H1 (cell line): ENCODE measurements at regions not wholly inside any gene's neighbourhood (a gene's known extent, or its start where the extent isn't known, plus 50 kb on each side); places are given as distances from the start of the nearest gene placed in this dataset.

ENCODE experiments used
- EP300 ChIP-seq, 2 experiments: IDR thresholded peaks; 1 replicate in 1 of 2; 2 replicates in 1 of 2; pipeline ENCODE4 v1.6.1; 2011 to 2012; ENCODE audit warnings: low read depth in 2 of 2, low read length in 2 of 2, mild to moderate bottlenecking in 2 of 2, borderline replicate concordance in 1 of 2, inconsistent platforms in 1 of 2, moderate library complexity in 1 of 2
- ZNF274 ChIP-seq: IDR thresholded peaks from 2 replicates; pipeline ENCODE4 v1.7.0; 2012; ENCODE audit warnings: low read length, borderline replicate concordance; ENCODE audit errors: extremely low read depth
- TF ChIP-seq, protein P1 (sequence below), 3 experiments: IDR thresholded peaks; 1 replicate in 2 of 3; 2 replicates in 1 of 3; pipeline versions ENCODE4 v1.5.1 to v1.6.1; 2011; ENCODE audit warnings: low read length in 3 of 3, mild to moderate bottlenecking in 3 of 3, inconsistent platforms in 2 of 3, low read depth in 1 of 3, moderate library complexity in 1 of 3; ENCODE audit not compliant: insufficient read depth in 1 of 3; ENCODE audit errors: control extremely low read depth in 1 of 3

GRCh38 chr2:205885492-205886099 is 200.4 kb downstream of the INO80D start:
- no peak for TF ChIP-seq ZNF274
- TF ChIP-seq, protein P1, sequence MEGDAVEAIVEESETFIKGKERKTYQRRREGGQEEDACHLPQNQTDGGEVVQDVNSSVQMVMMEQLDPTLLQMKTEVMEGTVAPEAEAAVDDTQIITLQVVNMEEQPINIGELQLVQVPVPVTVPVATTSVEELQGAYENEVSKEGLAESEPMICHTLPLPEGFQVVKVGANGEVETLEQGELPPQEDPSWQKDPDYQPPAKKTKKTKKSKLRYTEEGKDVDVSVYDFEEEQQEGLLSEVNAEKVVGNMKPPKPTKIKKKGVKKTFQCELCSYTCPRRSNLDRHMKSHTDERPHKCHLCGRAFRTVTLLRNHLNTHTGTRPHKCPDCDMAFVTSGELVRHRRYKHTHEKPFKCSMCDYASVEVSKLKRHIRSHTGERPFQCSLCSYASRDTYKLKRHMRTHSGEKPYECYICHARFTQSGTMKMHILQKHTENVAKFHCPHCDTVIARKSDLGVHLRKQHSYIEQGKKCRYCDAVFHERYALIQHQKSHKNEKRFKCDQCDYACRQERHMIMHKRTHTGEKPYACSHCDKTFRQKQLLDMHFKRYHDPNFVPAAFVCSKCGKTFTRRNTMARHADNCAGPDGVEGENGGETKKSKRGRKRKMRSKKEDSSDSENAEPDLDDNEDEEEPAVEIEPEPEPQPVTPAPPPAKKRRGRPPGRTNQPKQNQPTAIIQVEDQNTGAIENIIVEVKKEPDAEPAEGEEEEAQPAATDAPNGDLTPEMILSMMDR (IDR thresholded peaks at IDR 0.05; ENCODE audit: control extremely low read depth in 1 of 3, insufficient read depth in 1 of 3, low read depth in 1 of 3, low read length in 3 of 3) = peak; percentile 85 to 99 (median 94)
- no peak for TF ChIP-seq EP300 (IDR thresholded peaks at IDR 0.05; ENCODE audit: borderline replicate concordance in 1 of 2, low read depth in 2 of 2, low read length in 2 of 2)
